Omental fat pad (tissue), 3 donors: ENCODE measurements at regions not wholly inside any gene's neighbourhood (a gene's known extent, or its start where the extent isn't known, plus 50 kb on each side); places are given as distances from the start of the nearest gene placed in this dataset.

ENCODE experiments used
- ATAC-seq: fragments of 150-250 bp; one replicate; pipeline ENCODE4 v1.9.1; 2016; ENCODE audit warnings: mild to moderate bottlenecking, moderate library complexity; ENCODE audit not compliant: low FRiP score
- DNase-seq: peaks from one replicate; pipeline ENCODE4 v3.0.0-alpha.2; 2019; ENCODE audit warnings: low spot score
- CTCF ChIP-seq, 3 donors: fragments of 450-650 bp; IDR thresholded peaks; one replicate each; pipeline ENCODE4 v1.5.1; 2016 to 2017; ENCODE audit warnings: antibody characterized with exemption in 3 of 3, mild to moderate bottlenecking in 3 of 3, moderate library complexity in 2 of 3

- no peak for TF ChIP-seq CTCF (IDR thresholded peaks at IDR 0.05)
- ATAC-seq = no peak
- no peak for DNase-seq
Measured at GRCh38 chr16:72406390-72406789, 234.4 kb upstream of the PMFBP1 start.

GRCh38 chr16:72404299-72404698 is 232.3 kb upstream of the PMFBP1 start:
- no peak for ATAC-seq
- no peak for DNase-seq
- no peak for TF ChIP-seq CTCF (IDR thresholded peaks at IDR 0.05)

GRCh38 chr16:72401084-72401361 is 229.1 kb upstream of the PMFBP1 start:
- no peak for DNase-seq
- no peak for TF ChIP-seq CTCF (IDR thresholded peaks at IDR 0.05)
- no peak for ATAC-seq

- ATAC-seq = no peak
- DNase-seq = no peak
- no peak for TF ChIP-seq CTCF (IDR thresholded peaks at IDR 0.05)
Measured at GRCh38 chr16:72400257-72401083, 228.5 kb upstream of the PMFBP1 start.

GRCh38 chr16:72399811-72400210 is 227.9 kb upstream of the PMFBP1 start:
- DNase-seq (no peak), ATAC-seq (no peak)
- no peak for TF ChIP-seq CTCF (IDR thresholded peaks at IDR 0.05)

- DNase-seq = no peak
- TF ChIP-seq CTCF (IDR thresholded peaks at IDR 0.05) = no peak
- no peak for ATAC-seq
Measured at GRCh38 chr16:72397876-72398275, 225.9 kb upstream of the PMFBP1 start.

- ATAC-seq (no peak), DNase-seq (no peak)
- TF ChIP-seq CTCF (IDR thresholded peaks at IDR 0.05) = no peak
Measured at GRCh38 chr16:72394526-72394925, 222.6 kb upstream of the PMFBP1 start.
